SK-N-SH treated with all-trans-retinoic acid at 6 μM for 48 hours (cell line): ENCODE measurements at regions not wholly inside any gene's neighbourhood (a gene's known extent, or its start where the extent isn't known, plus 50 kb on each side); places are given as distances from the start of the nearest gene placed in this dataset.

ENCODE experiments used
- ATAC-seq: fragments of 200-7000 bp; cut with Tn5 transposase; 3 replicates; pipeline ENCODE4 v1.9.1; 2020; ENCODE audit warnings: mild to moderate bottlenecking, moderate library complexity
- ARNTL ChIP-seq: fragments of 450-650 bp; formaldehyde crosslinking; IDR thresholded peaks from 2 replicates; pipeline ENCODE4 v1.5.0; 2020; ENCODE audit warnings: low read depth, mild to moderate bottlenecking, moderate library complexity, borderline replicate concordance
- BACH2 ChIP-seq: fragments of 250-450 bp; sonication (Bioruptor Pico); IDR thresholded peaks from 2 replicates; pipeline ENCODE4 v1.9.0; 2021; ENCODE audit warnings: mild to moderate bottlenecking, borderline replicate concordance
- CREB5 ChIP-seq: fragments of 250-450 bp; sonication (Bioruptor Pico); IDR thresholded peaks from 2 replicates; pipeline ENCODE4 v1.5.1; 2020; ENCODE audit warnings: low read depth, mild to moderate bottlenecking, moderate library complexity
- CSDC2 ChIP-seq: fragments of 250-450 bp; sonication (Bioruptor Pico); IDR thresholded peaks from 2 replicates; pipeline ENCODE4 v1.5.0; 2020; ENCODE audit warnings: mild to moderate bottlenecking, moderate library complexity
- CSRNP3 ChIP-seq: fragments of 250-450 bp; sonication (Bioruptor Pico); IDR thresholded peaks from 2 replicates; pipeline ENCODE4 v1.5.1; 2021; ENCODE audit warnings: mild to moderate bottlenecking, moderate library complexity
- ESRRG ChIP-seq: fragments of 250-450 bp; sonication (Bioruptor Pico); IDR thresholded peaks from 2 replicates; pipeline ENCODE4 v1.6.1; 2021; ENCODE audit warnings: mild to moderate bottlenecking
- GLIS3 ChIP-seq: fragments of 250-450 bp; sonication (Bioruptor Pico); IDR thresholded peaks from 2 replicates; pipeline ENCODE4 v1.5.0; 2020; ENCODE audit warnings: mild to moderate bottlenecking, moderate library complexity
- ISL1 ChIP-seq: fragments of 250-450 bp; sonication (Bioruptor Pico); IDR thresholded peaks from 2 replicates; pipeline ENCODE4 v2.1.2; 2022; ENCODE audit warnings: mild to moderate bottlenecking, moderate library complexity
- OSR1 ChIP-seq: fragments of 250-450 bp; sonication (Bioruptor Pico); IDR thresholded peaks from 2 replicates; pipeline ENCODE4 v1.8.0; 2022; ENCODE audit warnings: moderate library complexity, mild to moderate bottlenecking, inconsistent platforms
- PATZ1 ChIP-seq: fragments of 250-450 bp; sonication (Bioruptor Pico); IDR thresholded peaks from 2 replicates; pipeline ENCODE4 v1.8.0; 2020; ENCODE audit warnings: mild to moderate bottlenecking, moderate library complexity, borderline replicate concordance
- POU6F1 ChIP-seq: fragments of 250-450 bp; sonication (Bioruptor Pico); IDR thresholded peaks from 2 replicates; pipeline ENCODE4 v1.8.0; 2021; ENCODE audit warnings: low read depth, mild to moderate bottlenecking, moderate library complexity, borderline replicate concordance
- PPARA ChIP-seq: fragments of 250-450 bp; sonication (Bioruptor Pico); IDR thresholded peaks from 2 replicates; pipeline ENCODE4 v1.5.0; 2020; ENCODE audit warnings: mild to moderate bottlenecking, borderline replicate concordance
- RARB ChIP-seq: fragments of 250-450 bp; sonication (Bioruptor Pico); IDR thresholded peaks from 2 replicates; pipeline ENCODE4 v1.8.0; 2021; ENCODE audit warnings: mild to moderate bottlenecking, moderate library complexity
- TCF4 ChIP-seq: fragments of 250-450 bp; sonication (Bioruptor Pico); IDR thresholded peaks from 2 replicates; pipeline ENCODE4 v1.8.0; 2021; ENCODE audit warnings: mild to moderate bottlenecking, moderate library complexity, borderline replicate concordance
- TSHZ2 ChIP-seq: fragments of 250-450 bp; sonication (Bioruptor Pico); IDR thresholded peaks from 2 replicates; pipeline ENCODE4 v1.5.0; 2020; ENCODE audit warnings: mild to moderate bottlenecking, moderate library complexity
- ZC3H10 ChIP-seq: fragments of 250-450 bp; sonication (Bioruptor Pico); IDR thresholded peaks from 2 replicates; pipeline ENCODE4 v1.5.1; 2021; ENCODE audit warnings: mild to moderate bottlenecking, moderate library complexity
- ZFP3 ChIP-seq: fragments of 250-450 bp; sonication (Bioruptor Pico); IDR thresholded peaks from 2 replicates; pipeline ENCODE4 v1.5.0; 2020; ENCODE audit warnings: mild to moderate bottlenecking, moderate library complexity
- ZNF565 ChIP-seq: fragments of 450-650 bp; formaldehyde crosslinking; conservative IDR thresholded peaks from 2 replicates; pipeline ENCODE4 v1.5.0; 2020; ENCODE audit warnings: low read depth, mild to moderate bottlenecking, moderate library complexity
- ZNF70 ChIP-seq: fragments of 450-650 bp; formaldehyde crosslinking; IDR thresholded peaks from 2 replicates; pipeline ENCODE4 v1.5.0; 2020; ENCODE audit warnings: mild to moderate bottlenecking, moderate library complexity
- ZNF8 ChIP-seq: fragments of 450-650 bp; formaldehyde crosslinking; IDR thresholded peaks from 2 replicates; pipeline ENCODE4 v1.5.0; 2020; ENCODE audit warnings: mild to moderate bottlenecking, moderate library complexity

- ATAC-seq, result no peak
- TF ChIP-seq ZNF8 (CRISPR knock-in tag) (no peak), ARNTL (CRISPR knock-in tag) (no peak), CSDC2 (CRISPR knock-in tag) (no peak), ZNF565 (no peak), BACH2 (CRISPR knock-in tag) (no peak), POU6F1 (no peak), ESRRG (CRISPR knock-in tag) (no peak), OSR1 (no peak), RARB (CRISPR knock-in tag) (no peak), GLIS3 (CRISPR knock-in tag) (no peak)
Measured at GRCh38 chr12:30385706-30386105, 310.0 kb downstream of the IPO8 start.

GRCh38 chr12:30384976-30385375, 310.7 kb downstream of the IPO8 start:
- no peak for ATAC-seq
- TF ChIP-seq PPARA (CRISPR knock-in tag) (no peak), ISL1 (CRISPR knock-in tag) (no peak), CSRNP3 (CRISPR knock-in tag) (no peak), ARNTL (CRISPR knock-in tag) (no peak), GLIS3 (CRISPR knock-in tag) (no peak), RARB (CRISPR knock-in tag) (no peak), ESRRG (CRISPR knock-in tag) (no peak), ZFP3 (CRISPR knock-in tag) (no peak), OSR1 (no peak), TCF4 (CRISPR knock-in tag) (no peak)

GRCh38 chr12:30378307-30378706, 317.4 kb downstream of the IPO8 start:
- no peak for TF ChIP-seq TCF4 (CRISPR knock-in tag)
- TF ChIP-seq ESRRG (CRISPR knock-in tag), result no peak
- no peak for TF ChIP-seq RARB (CRISPR knock-in tag)
- TF ChIP-seq OSR1, result no peak
- TF ChIP-seq ZNF8 (CRISPR knock-in tag), result no peak
- TF ChIP-seq PATZ1 (CRISPR knock-in tag), result no peak
- TF ChIP-seq ISL1 (CRISPR knock-in tag), result no peak
- no peak for TF ChIP-seq ZNF70 (CRISPR knock-in tag)
- TF ChIP-seq ARNTL (CRISPR knock-in tag), result no peak
- no peak for TF ChIP-seq CREB5 (CRISPR knock-in tag)
- no peak for TF ChIP-seq CSDC2 (CRISPR knock-in tag)
- no peak for TF ChIP-seq ZC3H10 (CRISPR knock-in tag)
- no peak for ATAC-seq

- ATAC-seq, result no peak
Measured at GRCh38 chr12:30364822-30365221, 330.8 kb downstream of the IPO8 start.

More at GRCh38 chr12:30364822-30365221, 330.8 kb downstream of the IPO8 start:
- TF ChIP-seq TCF4 (CRISPR knock-in tag) (no peak), CSDC2 (CRISPR knock-in tag) (no peak), TSHZ2 (CRISPR knock-in tag) (no peak), ESRRG (CRISPR knock-in tag) (no peak), ARNTL (CRISPR knock-in tag) (no peak), BACH2 (CRISPR knock-in tag) (no peak), PATZ1 (CRISPR knock-in tag) (no peak)
